Fibroblast of lung (primary cell): ENCODE measurements at regions not wholly inside any gene's neighbourhood (a gene's known extent, or its start where the extent isn't known, plus 50 kb on each side); places are given as distances from the start of the nearest gene placed in this dataset.
"Not testable (repeated sequence)": the region's sequence is repeated elsewhere in the genome, so short reads cannot be mapped to it uniquely, and the experiment has no call there.

Source experiments
- DNase-seq, 2 donors: peaks; one replicate each; pipeline versions ENCODE4 v3.0.0 to v3.0.0-alpha.2; 2010; ENCODE audit warnings: low read depth in 2 of 2
- H2AFZ ChIP-seq: 2 replicates; pipeline ENCODE4 v1.5.1; 2012; ENCODE audit warnings: low read length, control low read depth, inconsistent platforms
- H3K27ac ChIP-seq: 2 replicates; pipeline ENCODE4 v1.5.1; 2011; ENCODE audit warnings: low read length, control low read depth; ENCODE audit not compliant: insufficient read depth
- H3K27me3 ChIP-seq: 2 replicates; pipeline ENCODE4 v1.5.1; 2011; ENCODE audit warnings: mild to moderate bottlenecking, low read length; ENCODE audit not compliant: control insufficient read depth, insufficient read depth
- H3K36me3 ChIP-seq: 2 replicates; pipeline ENCODE4 v1.5.1; 2011; ENCODE audit warnings: low read length; ENCODE audit not compliant: control insufficient read depth, insufficient read depth
- H3K4me1 ChIP-seq: 2 replicates; pipeline ENCODE4 v1.5.1; 2011; ENCODE audit warnings: low read length; ENCODE audit not compliant: control insufficient read depth, insufficient read depth; ENCODE audit errors: extremely low read depth
- H3K4me2 ChIP-seq: 2 replicates; pipeline ENCODE4 v1.5.1; 2011; ENCODE audit warnings: low read length, control low read depth; ENCODE audit not compliant: insufficient read depth; ENCODE audit errors: extremely low read depth
- H3K4me3 ChIP-seq, 4 experiments: fragments of 200-600 bp in 1 of 4; sonication (generic) in 1 of 4; replicated peaks in 1 of 4; 2 replicates each; pipeline ENCODE4 v1.5.1; 2011 to 2016; ENCODE audit warnings: low read length in 4 of 4, low read depth in 3 of 4, mild to moderate bottlenecking in 3 of 4, control low read depth in 2 of 4, inconsistent platforms in 1 of 4, mixed read lengths in 1 of 4; ENCODE audit not compliant: insufficient read depth in 1 of 4; ENCODE audit errors: control extremely low read depth in 1 of 4
- H3K79me2 ChIP-seq: 2 replicates; pipeline ENCODE4 v1.5.1; 2012; ENCODE audit warnings: mild to moderate bottlenecking, low read length, inconsistent platforms; ENCODE audit not compliant: control insufficient read depth, insufficient read depth
- H3K9ac ChIP-seq: 2 replicates; pipeline ENCODE4 v1.5.1; 2011; ENCODE audit warnings: mild to moderate bottlenecking, low read length, control low read depth; ENCODE audit not compliant: insufficient read depth
- H3K9me3 ChIP-seq: 2 replicates; pipeline ENCODE4 v1.5.1; 2012; ENCODE audit warnings: low read depth, low read length; ENCODE audit not compliant: control insufficient read depth, insufficient read depth
- H4K20me1 ChIP-seq: 2 replicates; pipeline ENCODE4 v1.5.1; 2011; ENCODE audit warnings: low read length; ENCODE audit not compliant: control insufficient read depth, insufficient read depth; ENCODE audit errors: extremely low read depth
- EZH2 ChIP-seq: IDR thresholded peaks from 2 replicates; pipeline ENCODE4 v1.5.1; 2012; ENCODE audit warnings: low read length, control low read depth, mild to moderate bottlenecking; ENCODE audit errors: missing control alignments
- TF ChIP-seq, protein P1 (sequence below), 2 donors: IDR thresholded peaks in 1 of 2; conservative IDR thresholded peaks in 1 of 2; 1 replicate in 1 of 2; 2 replicates in 1 of 2; pipeline ENCODE4 v1.5.1; 2011 to 2012; ENCODE audit warnings: low read length in 2 of 2, control low read depth in 1 of 2, inconsistent platforms in 1 of 2, low read depth in 1 of 2, mild to moderate bottlenecking in 1 of 2

DNA sequence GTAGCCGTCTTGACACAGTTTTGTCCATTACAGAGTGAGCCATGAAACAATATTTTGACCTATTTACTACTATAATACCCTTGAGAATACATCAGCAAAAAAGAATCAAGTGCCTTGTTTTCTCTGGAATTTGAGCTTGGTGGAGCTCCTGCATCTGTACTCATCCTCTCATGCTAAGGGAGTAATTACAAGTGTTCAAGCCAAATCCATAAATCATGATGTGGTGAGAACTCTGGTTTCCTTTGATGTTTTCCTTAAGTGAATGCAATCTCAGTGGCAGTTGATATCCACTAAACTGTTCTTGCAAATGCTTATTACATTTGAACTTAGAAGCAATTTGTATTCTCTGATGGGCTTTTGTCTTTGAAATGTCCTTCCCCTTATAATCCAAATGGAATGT is 824.6 kb upstream of the TMPRSS15 start:
- DNase-seq = no peak
- Histone ChIP-seq H3K27me3 (no peaks in the 10 kb centered on the region), H2AFZ (no peak overlapping the region), H3K79me2 (no peaks in the 10 kb centered on the region), H3K27ac (no peak overlapping the region), H3K9ac (no peak overlapping the region), H3K4me3 (no peak overlapping the region), H4K20me1 (no peaks in the 10 kb centered on the region), H3K4me2 (no peak overlapping the region), H3K4me1 (no peaks in the 10 kb centered on the region), H3K36me3 (no peaks in the 10 kb centered on the region), H3K9me3 (no peaks in the 10 kb centered on the region)
- TF ChIP-seq, protein P1, sequence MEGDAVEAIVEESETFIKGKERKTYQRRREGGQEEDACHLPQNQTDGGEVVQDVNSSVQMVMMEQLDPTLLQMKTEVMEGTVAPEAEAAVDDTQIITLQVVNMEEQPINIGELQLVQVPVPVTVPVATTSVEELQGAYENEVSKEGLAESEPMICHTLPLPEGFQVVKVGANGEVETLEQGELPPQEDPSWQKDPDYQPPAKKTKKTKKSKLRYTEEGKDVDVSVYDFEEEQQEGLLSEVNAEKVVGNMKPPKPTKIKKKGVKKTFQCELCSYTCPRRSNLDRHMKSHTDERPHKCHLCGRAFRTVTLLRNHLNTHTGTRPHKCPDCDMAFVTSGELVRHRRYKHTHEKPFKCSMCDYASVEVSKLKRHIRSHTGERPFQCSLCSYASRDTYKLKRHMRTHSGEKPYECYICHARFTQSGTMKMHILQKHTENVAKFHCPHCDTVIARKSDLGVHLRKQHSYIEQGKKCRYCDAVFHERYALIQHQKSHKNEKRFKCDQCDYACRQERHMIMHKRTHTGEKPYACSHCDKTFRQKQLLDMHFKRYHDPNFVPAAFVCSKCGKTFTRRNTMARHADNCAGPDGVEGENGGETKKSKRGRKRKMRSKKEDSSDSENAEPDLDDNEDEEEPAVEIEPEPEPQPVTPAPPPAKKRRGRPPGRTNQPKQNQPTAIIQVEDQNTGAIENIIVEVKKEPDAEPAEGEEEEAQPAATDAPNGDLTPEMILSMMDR (conservative IDR thresholded peaks at IDR 0.05 in 1 of 2, IDR thresholded peaks at IDR 0.05 in 1 of 2; ENCODE audit: low read depth in 1 of 2, low read length in 2 of 2) = no peak
- TF ChIP-seq EZH2 = no peak

DNA sequence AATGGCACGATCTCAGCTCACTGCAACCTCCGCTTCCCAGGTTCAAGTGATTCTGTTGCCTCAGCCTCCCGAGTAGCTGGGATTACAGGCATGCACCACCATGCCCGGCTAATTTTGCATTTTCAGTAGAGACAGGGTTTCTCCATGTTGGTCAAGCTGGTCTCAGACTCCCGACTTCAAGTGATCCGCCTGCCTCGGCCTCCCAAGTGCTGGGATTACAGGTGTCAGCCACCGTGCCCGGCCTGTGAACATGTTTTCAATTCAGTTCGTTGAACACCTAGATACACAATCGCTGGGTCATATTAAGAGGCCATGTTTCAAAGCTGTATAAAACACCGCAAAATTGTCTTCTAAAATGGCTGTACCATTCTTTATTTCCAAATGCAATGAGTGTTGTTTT is 830.3 kb upstream of the TMPRSS15 start:
- H3K27ac ChIP-seq, H3K79me2 ChIP-seq, H3K4me2 ChIP-seq, H3K4me1 ChIP-seq, H3K36me3 ChIP-seq, H3K9ac ChIP-seq, DNase-seq, H2AFZ ChIP-seq, H4K20me1 ChIP-seq, H3K27me3 ChIP-seq, H3K9me3 ChIP-seq, H3K4me3 ChIP-seq: not testable (repeated sequence)

DNA sequence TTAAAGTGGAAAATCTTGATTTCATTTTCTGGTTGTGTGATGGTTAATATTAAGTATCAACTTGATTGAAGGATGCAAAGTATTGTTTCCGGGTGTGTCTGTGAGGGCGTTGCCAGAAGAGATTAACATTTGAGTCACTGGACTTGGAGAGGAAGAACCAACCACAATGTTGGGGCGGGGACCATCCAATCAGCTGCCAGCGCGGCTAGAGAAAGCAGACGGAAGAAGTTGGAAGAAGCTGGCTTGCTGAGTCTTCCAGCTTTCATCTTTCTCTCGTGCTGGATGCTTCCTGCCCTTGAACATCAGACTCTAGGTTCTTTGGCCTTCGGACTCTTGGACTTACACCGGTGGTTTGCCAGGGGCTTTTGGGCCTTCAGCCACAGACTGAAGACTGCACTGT is 832.6 kb upstream of the TMPRSS15 start:
- no peaks in the 10 kb centered on the region for H3K79me2 ChIP-seq
- no peak for DNase-seq
- no peak overlapping the region for H3K27ac ChIP-seq
- H3K9me3 ChIP-seq = no peaks in the 10 kb centered on the region
- TF ChIP-seq, protein P1 (conservative IDR thresholded peaks at IDR 0.05 in 1 of 2, IDR thresholded peaks at IDR 0.05 in 1 of 2; ENCODE audit: low read depth in 1 of 2, low read length in 2 of 2) = no peak
- TF ChIP-seq EZH2 = no peak
- H4K20me1 ChIP-seq = no peaks in the 10 kb centered on the region
- no peak overlapping the region for H3K9ac ChIP-seq
- H2AFZ ChIP-seq = no peak overlapping the region
- H3K4me3 ChIP-seq = no peak overlapping the region
- H3K4me1 ChIP-seq = no peaks in the 10 kb centered on the region
- H3K36me3 ChIP-seq = no peaks in the 10 kb centered on the region
- no peaks in the 10 kb centered on the region for H3K27me3 ChIP-seq
- no peak overlapping the region for H3K4me2 ChIP-seq

DNA sequence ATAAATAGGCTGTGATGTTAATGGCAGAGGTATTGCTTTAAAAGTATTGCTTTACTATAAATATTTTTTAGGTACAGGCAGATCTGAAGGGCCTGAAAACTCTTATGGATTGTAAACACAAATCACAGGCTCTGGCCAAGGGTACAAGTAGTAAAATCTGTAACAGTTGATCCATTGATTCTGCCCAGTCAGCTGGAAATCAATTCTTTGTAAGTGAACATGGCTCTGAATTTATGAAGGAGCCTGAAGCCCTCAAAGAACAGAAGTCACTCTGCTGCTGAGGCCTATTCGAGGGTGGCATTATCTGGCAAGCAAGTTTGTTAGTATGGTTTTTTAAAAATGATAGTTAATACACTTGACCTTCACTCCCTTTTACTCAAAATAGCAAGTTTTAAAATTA is 834.0 kb upstream of the TMPRSS15 start:
- TF ChIP-seq, protein P1 (conservative IDR thresholded peaks at IDR 0.05 in 1 of 2, IDR thresholded peaks at IDR 0.05 in 1 of 2; ENCODE audit: low read depth in 1 of 2, low read length in 2 of 2) = no peak
- TF ChIP-seq EZH2 = no peak
- H4K20me1 ChIP-seq = no peaks in the 10 kb centered on the region
- DNase-seq = no peak

More for the DNA sequence above, 834.0 kb upstream of the TMPRSS15 start:
- H3K36me3 ChIP-seq = no peaks in the 10 kb centered on the region
- H3K9me3 ChIP-seq = no peaks in the 10 kb centered on the region
- no peak overlapping the region for H3K4me2 ChIP-seq
- H3K79me2 ChIP-seq = no peaks in the 10 kb centered on the region
- H2AFZ ChIP-seq = no peak overlapping the region
- no peak overlapping the region for H3K4me3 ChIP-seq
- no peaks in the 10 kb centered on the region for H3K4me1 ChIP-seq
- H3K9ac ChIP-seq = no peak overlapping the region
- no peak overlapping the region for H3K27ac ChIP-seq
- no peaks in the 10 kb centered on the region for H3K27me3 ChIP-seq
